ENCODE measurements at regions not wholly inside any gene's neighbourhood (a gene's known extent, or its start where the extent isn't known, plus 50 kb on each side); places are given as distances from the start of the nearest gene placed in this dataset.

GRCh38 chr12:78700565-78700964 lies 164.0 kb upstream of the SYT1 start:
- Histone ChIP-seq H4K20me1 (ENCODE audit: insufficient read depth, poor library complexity, severe bottlenecking) (no peaks in the 10 kb centered on the region), H3K79me2 (no peaks in the 10 kb centered on the region), H3K9me3 (ENCODE audit: low read depth) (no peaks in the 10 kb centered on the region), H3K9me2 (replicated peaks; ENCODE audit: insufficient read depth) (no peaks in the 10 kb centered on the region), H3K4me3 (no peak overlapping the region), H2AFZ (no peak overlapping the region), H3K4me2 (no peak overlapping the region), H3K36me3 (replicated peaks; ENCODE audit: insufficient read depth, low read depth) (no peaks in the 10 kb centered on the region), H3K4me1 (ENCODE audit: insufficient read depth) (no peaks in the 10 kb centered on the region), H3K27ac (no peak overlapping the region), H3K27me3 (no peaks in the 10 kb centered on the region)
- 81% methylated on average over 3 of the region's 3 CpGs for WGBS (ENCODE audit: low lambda C conversion rate, missing lambda C conversion rate)
- TF ChIP-seq, protein P1, sequence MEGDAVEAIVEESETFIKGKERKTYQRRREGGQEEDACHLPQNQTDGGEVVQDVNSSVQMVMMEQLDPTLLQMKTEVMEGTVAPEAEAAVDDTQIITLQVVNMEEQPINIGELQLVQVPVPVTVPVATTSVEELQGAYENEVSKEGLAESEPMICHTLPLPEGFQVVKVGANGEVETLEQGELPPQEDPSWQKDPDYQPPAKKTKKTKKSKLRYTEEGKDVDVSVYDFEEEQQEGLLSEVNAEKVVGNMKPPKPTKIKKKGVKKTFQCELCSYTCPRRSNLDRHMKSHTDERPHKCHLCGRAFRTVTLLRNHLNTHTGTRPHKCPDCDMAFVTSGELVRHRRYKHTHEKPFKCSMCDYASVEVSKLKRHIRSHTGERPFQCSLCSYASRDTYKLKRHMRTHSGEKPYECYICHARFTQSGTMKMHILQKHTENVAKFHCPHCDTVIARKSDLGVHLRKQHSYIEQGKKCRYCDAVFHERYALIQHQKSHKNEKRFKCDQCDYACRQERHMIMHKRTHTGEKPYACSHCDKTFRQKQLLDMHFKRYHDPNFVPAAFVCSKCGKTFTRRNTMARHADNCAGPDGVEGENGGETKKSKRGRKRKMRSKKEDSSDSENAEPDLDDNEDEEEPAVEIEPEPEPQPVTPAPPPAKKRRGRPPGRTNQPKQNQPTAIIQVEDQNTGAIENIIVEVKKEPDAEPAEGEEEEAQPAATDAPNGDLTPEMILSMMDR (IDR thresholded peaks at IDR 0.05; ENCODE audit: poor library complexity): no peak
- TF ChIP-seq EZH2phosphoT487 (IDR thresholded peaks at IDR 0.05; ENCODE audit: low read depth, severe bottlenecking, unreplicated experiment): no peak
- TF ChIP-seq EZH2 (IDR thresholded peaks at IDR 0.05; ENCODE audit: borderline replicate concordance): no peak
- no peak for DNase-seq (ENCODE audit: low spot score)

GRCh38 chr12:78703820-78704525 lies 160.6 kb upstream of the SYT1 start:
- H4K20me1 ChIP-seq (ENCODE audit: insufficient read depth, poor library complexity, severe bottlenecking): no peaks in the 10 kb centered on the region
- no peaks in the 10 kb centered on the region for H3K79me2 ChIP-seq
- no peak for TF ChIP-seq EZH2phosphoT487 (IDR thresholded peaks at IDR 0.05; ENCODE audit: low read depth, severe bottlenecking, unreplicated experiment)
- no peak for TF ChIP-seq EZH2 (IDR thresholded peaks at IDR 0.05; ENCODE audit: borderline replicate concordance)
- TF ChIP-seq, protein P1 (IDR thresholded peaks at IDR 0.05; ENCODE audit: poor library complexity): no peak
- H3K27me3 ChIP-seq: no peaks in the 10 kb centered on the region
- no peaks in the 10 kb centered on the region for H3K36me3 ChIP-seq (replicated peaks; ENCODE audit: insufficient read depth, low read depth)
- no peak overlapping the region for H2AFZ ChIP-seq
- H3K4me2 ChIP-seq: no peak overlapping the region
- H3K4me1 ChIP-seq (ENCODE audit: insufficient read depth): no peaks in the 10 kb centered on the region
- H3K9me2 ChIP-seq (replicated peaks; ENCODE audit: insufficient read depth): no peaks in the 10 kb centered on the region
- H3K27ac ChIP-seq: no peak overlapping the region
- 71% methylated on average over 3 of the region's 3 CpGs for WGBS (ENCODE audit: low lambda C conversion rate, missing lambda C conversion rate)
- no peak for DNase-seq (ENCODE audit: low spot score)
- H3K4me3 ChIP-seq: no peak overlapping the region
- H3K9me3 ChIP-seq (ENCODE audit: low read depth): no peaks in the 10 kb centered on the region

- Histone ChIP-seq H3K27me3 (no peaks in the 10 kb centered on the region), H3K9me2 (replicated peaks; ENCODE audit: insufficient read depth) (no peaks in the 10 kb centered on the region), H2AFZ (no peak overlapping the region), H3K4me1 (ENCODE audit: insufficient read depth) (no peaks in the 10 kb centered on the region), H3K27ac (no peak overlapping the region), H3K79me2 (no peaks in the 10 kb centered on the region), H3K4me3 (no peak overlapping the region), H3K9me3 (ENCODE audit: low read depth) (no peaks in the 10 kb centered on the region), H3K4me2 (no peak overlapping the region), H4K20me1 (ENCODE audit: insufficient read depth, poor library complexity, severe bottlenecking) (no peaks in the 10 kb centered on the region), H3K36me3 (replicated peaks; ENCODE audit: insufficient read depth, low read depth) (no peaks in the 10 kb centered on the region)
- TF ChIP-seq EZH2 (IDR thresholded peaks at IDR 0.05; ENCODE audit: borderline replicate concordance): no peak
- 90% methylated on average over 4 of the region's 4 CpGs for WGBS (ENCODE audit: low lambda C conversion rate, missing lambda C conversion rate)
- no peak for DNase-seq (ENCODE audit: low spot score)
Measured at GRCh38 chr12:78711954-78712353, 152.6 kb upstream of the SYT1 start.

- no peaks in the 10 kb centered on the region for H3K27me3 ChIP-seq
- no peak overlapping the region for H3K4me2 ChIP-seq
- WGBS (ENCODE audit: low lambda C conversion rate, missing lambda C conversion rate): 93% methylated on average over 4 of the region's 4 CpGs
- no peaks in the 10 kb centered on the region for H3K4me1 ChIP-seq (ENCODE audit: insufficient read depth)
- H2AFZ ChIP-seq: no peak overlapping the region
- TF ChIP-seq EZH2phosphoT487 (IDR thresholded peaks at IDR 0.05; ENCODE audit: low read depth, severe bottlenecking, unreplicated experiment): no peak
- H3K4me3 ChIP-seq: no peak overlapping the region
- no peak for DNase-seq (ENCODE audit: low spot score)
- no peaks in the 10 kb centered on the region for H3K9me3 ChIP-seq (ENCODE audit: low read depth)
- no peaks in the 10 kb centered on the region for H3K79me2 ChIP-seq
- H3K9me2 ChIP-seq (replicated peaks; ENCODE audit: insufficient read depth): no peaks in the 10 kb centered on the region
- no peaks in the 10 kb centered on the region for H4K20me1 ChIP-seq (ENCODE audit: insufficient read depth, poor library complexity, severe bottlenecking)
- H3K36me3 ChIP-seq (replicated peaks; ENCODE audit: insufficient read depth, low read depth): no peaks in the 10 kb centered on the region
- H3K27ac ChIP-seq: no peak overlapping the region
Measured at GRCh38 chr12:78712834-78713481, 151.6 kb upstream of the SYT1 start.

Measured in hepatocyte (in vitro differentiated cells).